H9 (cell line): ENCODE measurements at regions not wholly inside any gene's neighbourhood (a gene's known extent, or its start where the extent isn't known, plus 50 kb on each side); places are given as distances from the start of the nearest gene placed in this dataset.

ENCODE experiments used
- DNase-seq: peaks from one replicate; pipeline ENCODE4 v3.0.0-alpha.2; 2017
- H2AFZ ChIP-seq: one replicate; pipeline ENCODE4 v1.6.1; 2013; ENCODE audit warnings: mild to moderate bottlenecking, low read length, control low read depth, moderate library complexity
- H2AK5ac ChIP-seq: 2 replicates; pipeline ENCODE4 v1.6.1; 2013; ENCODE audit warnings: low read length, control low read depth, mixed read lengths; ENCODE audit not compliant: insufficient read length
- H2BK120ac ChIP-seq: one replicate; pipeline ENCODE4 v1.6.1; 2013; ENCODE audit warnings: low read depth, mild to moderate bottlenecking, low read length, control low read depth, inconsistent platforms; ENCODE audit not compliant: poor library complexity, severe bottlenecking
- H2BK12ac ChIP-seq: 2 replicates; pipeline ENCODE4 v1.6.1; 2013; ENCODE audit warnings: low read length, control low read depth, mixed read lengths, low read depth; ENCODE audit not compliant: insufficient read length
- H2BK15ac ChIP-seq: 2 replicates; pipeline ENCODE4 v1.6.1; 2013; ENCODE audit warnings: low read depth, low read length, control low read depth
- H2BK20ac ChIP-seq: one replicate; pipeline ENCODE4 v1.6.1; 2013; ENCODE audit warnings: low read depth, mild to moderate bottlenecking, low read length, control low read depth, inconsistent platforms; ENCODE audit not compliant: poor library complexity, severe bottlenecking
- H2BK5ac ChIP-seq: 2 replicates; pipeline ENCODE4 v1.6.1; 2013; ENCODE audit warnings: low read length, control low read depth, mixed read lengths; ENCODE audit not compliant: insufficient read length
- H3K14ac ChIP-seq: 2 replicates; pipeline ENCODE4 v1.6.1; 2013; ENCODE audit warnings: low read length, control low read depth; ENCODE audit not compliant: insufficient read depth
- H3K18ac ChIP-seq: 2 replicates; pipeline ENCODE4 v1.6.1; 2013; ENCODE audit warnings: low read depth, mild to moderate bottlenecking, mixed read lengths, low read length, control low read depth; ENCODE audit not compliant: insufficient read length
- H3K23ac ChIP-seq: 2 replicates; pipeline ENCODE4 v1.6.1; 2013; ENCODE audit warnings: low read length, control low read depth, mixed read lengths, low read depth; ENCODE audit not compliant: insufficient read length
- H3K23me2 ChIP-seq: 2 replicates; pipeline ENCODE4 v1.6.1; 2013; ENCODE audit warnings: low read depth, mild to moderate bottlenecking, mixed read lengths, low read length, control low read depth; ENCODE audit not compliant: insufficient read length, poor library complexity, severe bottlenecking
- H3K27ac ChIP-seq: 2 replicates; pipeline ENCODE4 v1.5.1; 2013; ENCODE audit warnings: low read length, control low read depth, mixed read lengths, low read depth; ENCODE audit not compliant: insufficient read length
- H3K27me3 ChIP-seq: 2 replicates; pipeline ENCODE4 v1.6.1; 2013; ENCODE audit warnings: low read length, control low read depth, inconsistent platforms; ENCODE audit not compliant: insufficient read depth
- H3K4ac ChIP-seq: 2 replicates; pipeline ENCODE4 v1.6.1; 2013; ENCODE audit warnings: low read depth, mild to moderate bottlenecking, control low read depth, inconsistent platforms, low read length, moderate library complexity
- H3K4me1 ChIP-seq: 2 replicates; pipeline ENCODE4 v1.6.1; 2013; ENCODE audit warnings: low read length, control low read depth, inconsistent platforms; ENCODE audit not compliant: insufficient read depth
- H3K4me2 ChIP-seq: 2 replicates; pipeline ENCODE4 v1.6.1; 2013; ENCODE audit warnings: low read length, control low read depth, mixed read lengths; ENCODE audit not compliant: insufficient read length, insufficient read depth
- H3K56ac ChIP-seq: 2 replicates; pipeline ENCODE4 v1.6.1; 2013; ENCODE audit warnings: low read depth, mild to moderate bottlenecking, mixed read lengths, low read length, control low read depth; ENCODE audit not compliant: insufficient read length
- H3K79me1 ChIP-seq: 2 replicates; pipeline ENCODE4 v1.6.1; 2013; ENCODE audit warnings: low read depth, mild to moderate bottlenecking, moderate library complexity, low read length, control low read depth, inconsistent platforms; ENCODE audit not compliant: insufficient read depth, poor library complexity, severe bottlenecking
- H3K79me2 ChIP-seq: 2 replicates; pipeline ENCODE4 v1.6.1; 2013; ENCODE audit warnings: low read length, control low read depth, inconsistent platforms; ENCODE audit not compliant: insufficient read depth
- H3K9ac ChIP-seq: 2 replicates; pipeline ENCODE4 v1.6.1; 2013; ENCODE audit warnings: low read length, control low read depth, mixed read lengths; ENCODE audit not compliant: insufficient read length; ENCODE audit errors: extremely low read depth
- H3K9me3 ChIP-seq: one replicate; pipeline ENCODE4 v1.6.1; 2013; ENCODE audit warnings: low read depth, low read length, inconsistent platforms; ENCODE audit not compliant: control insufficient read depth
- H3T11ph ChIP-seq: one replicate; pipeline ENCODE4 v1.6.1; 2013; ENCODE audit warnings: mild to moderate bottlenecking, low read length, control low read depth, inconsistent platforms
- H4K20me1 ChIP-seq: one replicate; pipeline ENCODE4 v1.6.1; 2013; ENCODE audit not compliant: control insufficient read depth, insufficient read length, insufficient read depth
- H4K5ac ChIP-seq: 2 replicates; pipeline ENCODE4 v1.6.1; 2013; ENCODE audit warnings: low read depth, mild to moderate bottlenecking, mixed read lengths, low read length, control low read depth; ENCODE audit not compliant: insufficient read length
- H4K8ac ChIP-seq: replicated peaks from 2 replicates; pipeline ENCODE4 v1.6.1; 2013; ENCODE audit warnings: low read length, control low read depth, mixed read lengths, low read depth; ENCODE audit not compliant: insufficient read length
- H4K91ac ChIP-seq: 2 replicates; pipeline ENCODE4 v1.6.1; 2013; ENCODE audit warnings: low read depth, mild to moderate bottlenecking, moderate library complexity, mixed read lengths, low read length, control low read depth; ENCODE audit not compliant: insufficient read length
- H3K27ac Mint-ChIP-seq, 3 experiments: 2 replicates in 2 of 3; 3 replicates in 1 of 3; pipeline ENCODE4 v1.8.0; 2020 to 2021; ENCODE audit warnings: mixed read lengths in 3 of 3, mild to moderate bottlenecking in 1 of 3, moderate library complexity in 1 of 3
- H3K27me3 Mint-ChIP-seq: 2 replicates; pipeline ENCODE4 v1.8.0; 2021; ENCODE audit warnings: low read depth, mild to moderate bottlenecking, moderate library complexity, mixed read lengths
- H3K36me3 Mint-ChIP-seq, 3 experiments: 2 replicates in 2 of 3; 3 replicates in 1 of 3; pipeline ENCODE4 v1.8.0; 2020 to 2021; ENCODE audit warnings: low read depth in 3 of 3, mixed read lengths in 3 of 3; ENCODE audit not compliant: insufficient read depth in 1 of 3
- H3K4me1 Mint-ChIP-seq, 2 experiments: 2 replicates each; pipeline ENCODE4 v1.8.0; 2020; ENCODE audit warnings: mixed read lengths in 2 of 2
- H3K4me3 Mint-ChIP-seq, 2 experiments: 2 replicates in 1 of 2; 3 replicates in 1 of 2; pipeline ENCODE4 v1.8.0; 2020 to 2021; ENCODE audit warnings: mild to moderate bottlenecking in 2 of 2, mixed read lengths in 2 of 2, moderate library complexity in 1 of 2
- H3K9me3 Mint-ChIP-seq, 2 experiments: 2 replicates in 1 of 2; 3 replicates in 1 of 2; pipeline ENCODE4 v1.8.0; 2020; ENCODE audit warnings: mild to moderate bottlenecking in 2 of 2, mixed read lengths in 2 of 2, moderate library complexity in 1 of 2
- WGBS: extraction: QIAGEN DNeasy Blood & Tissue Kit; methylation state at CpG from one replicate; pipeline ENCODE4 v1.1.7; 2013; ENCODE audit warnings: missing lambda C conversion rate, low lambda C conversion rate, mixed read lengths; ENCODE audit not compliant: insufficient read length; ENCODE audit errors: extremely low coverage; 5-methylcytosine and 5-hydroxymethylcytosine counted together
- TF ChIP-seq, protein P1 (sequence below): fragments of 200-600 bp; sonication (generic); conservative IDR thresholded peaks from 3 replicates; pipeline ENCODE4 v1.8.0; 2021; ENCODE audit warnings: antibody characterized with exemption, mild to moderate bottlenecking

- H3K9me3 Mint-ChIP-seq, result no peaks in the 10 kb centered on the region; a peak in 1 of 5 replicates
- H2AFZ ChIP-seq, result no peak overlapping the region
- H3K23me2 ChIP-seq, result no peaks in the 10 kb centered on the region
- TF ChIP-seq, protein P1, sequence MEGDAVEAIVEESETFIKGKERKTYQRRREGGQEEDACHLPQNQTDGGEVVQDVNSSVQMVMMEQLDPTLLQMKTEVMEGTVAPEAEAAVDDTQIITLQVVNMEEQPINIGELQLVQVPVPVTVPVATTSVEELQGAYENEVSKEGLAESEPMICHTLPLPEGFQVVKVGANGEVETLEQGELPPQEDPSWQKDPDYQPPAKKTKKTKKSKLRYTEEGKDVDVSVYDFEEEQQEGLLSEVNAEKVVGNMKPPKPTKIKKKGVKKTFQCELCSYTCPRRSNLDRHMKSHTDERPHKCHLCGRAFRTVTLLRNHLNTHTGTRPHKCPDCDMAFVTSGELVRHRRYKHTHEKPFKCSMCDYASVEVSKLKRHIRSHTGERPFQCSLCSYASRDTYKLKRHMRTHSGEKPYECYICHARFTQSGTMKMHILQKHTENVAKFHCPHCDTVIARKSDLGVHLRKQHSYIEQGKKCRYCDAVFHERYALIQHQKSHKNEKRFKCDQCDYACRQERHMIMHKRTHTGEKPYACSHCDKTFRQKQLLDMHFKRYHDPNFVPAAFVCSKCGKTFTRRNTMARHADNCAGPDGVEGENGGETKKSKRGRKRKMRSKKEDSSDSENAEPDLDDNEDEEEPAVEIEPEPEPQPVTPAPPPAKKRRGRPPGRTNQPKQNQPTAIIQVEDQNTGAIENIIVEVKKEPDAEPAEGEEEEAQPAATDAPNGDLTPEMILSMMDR, result no peak
- no peaks in the 10 kb centered on the region for H3K36me3 Mint-ChIP-seq
- H3K9me3 ChIP-seq, result no peaks in the 10 kb centered on the region
- no peaks in the 10 kb centered on the region for H3K4me1 ChIP-seq
- H3T11ph ChIP-seq, result no peak overlapping the region
- H2AK5ac ChIP-seq, result no peak overlapping the region
- no CpG with 5 or more reads among the region's 5 CpGs for WGBS
- DNase-seq, result no peak
- H3K4me3 Mint-ChIP-seq, result no peak overlapping the region
- no peak overlapping the region for H3K23ac ChIP-seq
- H3K9ac ChIP-seq, result no peak overlapping the region
- H3K27me3 ChIP-seq, result no peaks in the 10 kb centered on the region
- no peak overlapping the region for H2BK12ac ChIP-seq
- no peak overlapping the region for H3K27ac ChIP-seq
- no peak overlapping the region for H2BK5ac ChIP-seq
- no peak overlapping the region for H4K5ac ChIP-seq
- H3K79me1 ChIP-seq, result no peaks in the 10 kb centered on the region
- no peak overlapping the region for H3K14ac ChIP-seq
- peaks cover 5% of the 10 kb centered on the region; the same call in 1 of the 2 replicates for H3K27me3 Mint-ChIP-seq
- no peak overlapping the region for H3K56ac ChIP-seq
- no peaks in the 10 kb centered on the region for H4K20me1 ChIP-seq
- no peak overlapping the region for H4K91ac ChIP-seq
- H2BK120ac ChIP-seq, result no peak overlapping the region
- H2BK20ac ChIP-seq, result no peak overlapping the region
- H3K18ac ChIP-seq, result no peak overlapping the region
- no peak overlapping the region for H3K4ac ChIP-seq
- H3K4me2 ChIP-seq, result no peak overlapping the region
- H3K4me1 Mint-ChIP-seq, result peaks cover 0 to 9% of the 10 kb centered on the region in 2 experiments; a peak in 1 of 4 replicates
- H3K27ac Mint-ChIP-seq, result no peak overlapping the region
- H3K79me2 ChIP-seq, result no peaks in the 10 kb centered on the region
- no peak overlapping the region for H4K8ac ChIP-seq
- no peak overlapping the region for H2BK15ac ChIP-seq
Observed at GRCh38 chr2:21270708-21271122, 146.9 kb downstream of the TDRD15 start.
